A549 (cell line): ENCODE measurements at regions not wholly inside any gene's neighbourhood (a gene's known extent, or its start where the extent isn't known, plus 50 kb on each side); places are given as distances from the start of the nearest gene placed in this dataset.
"Not testable (repeated sequence)": the region's sequence is repeated elsewhere in the genome, so short reads cannot be mapped to it uniquely, and the experiment has no call there.

Source experiments
- ATAC-seq, 2 experiments: fragments of 200-7000 bp in 1 of 2; fragments of >200 bp in 1 of 2; cut with Nextera tagmentation in 1 of 2; cut with Tn5 transposase in 1 of 2; 3 replicates each; pipeline versions ENCODE4 v1.8.0 to v1.9.1; 2018 to 2020; ENCODE audit warnings: mild to moderate bottlenecking in 1 of 2, moderate library complexity in 1 of 2
- CTCF ChIA-PET: fragments of 300-600 bp; sonication (Branson Sonifier 250); formaldehyde crosslinking; extraction: SDS; loops from one replicate; lab custom pipeline; 2021; ENCODE audit warnings: antibody characterized with exemption, inconsistent platforms; lab: Yijun Ruan, JAX
- POLR2A ChIA-PET: fragments of 350-600 bp; formaldehyde crosslinking; extraction: SDS; loops from one replicate; lab custom pipeline; 2021; ENCODE audit warnings: antibody characterized with exemption, inconsistent platforms; lab: Yijun Ruan, JAX
- DNase-seq, 2 experiments: peaks; one replicate each; pipeline versions ENCODE4 v3.0.0 to v3.0.0-alpha.2; 2011 to 2016; ENCODE audit warnings: low read depth in 1 of 2, low spot score in 1 of 2
- FAIRE-seq: peaks from 2 replicates; lab custom pipeline; 2011; peaks lifted over from hg19 to GRCh38; lab: Jason Lieb, UNC
- H3K27ac ChIP-seq, 2 experiments: fragments of >200 bp; sonication (Bioruptor Twin); formaldehyde crosslinking; 3 replicates each; pipeline ENCODE4 v1.5.1; 2016 to 2017
- H3K4me1 ChIP-seq: fragments of >200 bp; sonication (Bioruptor Twin); formaldehyde crosslinking; 3 replicates; pipeline ENCODE4 v1.6.1; 2016
- H3K4me2 ChIP-seq: fragments of >200 bp; sonication (Bioruptor Twin); formaldehyde crosslinking; 3 replicates; pipeline ENCODE4 v1.6.1; 2016
- H3K4me3 ChIP-seq: fragments of >200 bp; sonication (Bioruptor Twin); formaldehyde crosslinking; 3 replicates; pipeline ENCODE4 v1.5.1; 2016
- H3K9me3 ChIP-seq: fragments of >200 bp; sonication (Bioruptor Twin); formaldehyde crosslinking; 3 replicates; pipeline ENCODE4 v1.6.1; 2016
- CBX2 ChIP-seq: fragments of 200-600 bp; sonication (generic); IDR thresholded peaks from 2 replicates; pipeline ENCODE4 v1.6.1; 2016; ENCODE audit warnings: low read depth, mild to moderate bottlenecking, borderline replicate concordance
- CEBPB ChIP-seq, 2 experiments: fragments of >200 bp in 1 of 2; sonication (Bioruptor Twin) in 1 of 2; formaldehyde crosslinking in 1 of 2; IDR thresholded peaks; 2 replicates each; pipeline ENCODE4 v1.6.1; 2012 to 2016
- EHF ChIP-seq: fragments of 250-450 bp; sonication (Bioruptor Pico); IDR thresholded peaks from 2 replicates; pipeline ENCODE4 v1.5.0; 2020; ENCODE audit warnings: mild to moderate bottlenecking
- FOSB ChIP-seq: fragments of 250-450 bp; sonication (Bioruptor Pico); IDR thresholded peaks from 2 replicates; pipeline ENCODE4 v1.5.0; 2020; ENCODE audit warnings: mild to moderate bottlenecking, moderate library complexity
- FOXS1 ChIP-seq: fragments of 250-450 bp; sonication (Bioruptor Pico); IDR thresholded peaks from 2 replicates; pipeline ENCODE4 v1.5.0; 2020; ENCODE audit warnings: mild to moderate bottlenecking, moderate library complexity
- GATA3 ChIP-seq: IDR thresholded peaks from 2 replicates; pipeline ENCODE4 v1.6.1; 2012; ENCODE audit warnings: borderline replicate concordance
- HDAC2 ChIP-seq: fragments of 200-600 bp; sonication (generic); IDR thresholded peaks from 2 replicates; pipeline ENCODE4 v1.6.1; 2016
- HEYL ChIP-seq: fragments of 250-450 bp; sonication (Bioruptor Pico); IDR thresholded peaks from 2 replicates; pipeline ENCODE4 v1.8.0; 2021; ENCODE audit warnings: mild to moderate bottlenecking, moderate library complexity
- HOXB13 ChIP-seq: fragments of 250-450 bp; sonication (Bioruptor Pico); IDR thresholded peaks from 2 replicates; pipeline ENCODE4 v1.5.0; 2020; ENCODE audit warnings: low read depth, mild to moderate bottlenecking, moderate library complexity
- HOXB5 ChIP-seq: fragments of 250-450 bp; sonication (Bioruptor Pico); IDR thresholded peaks from 2 replicates; pipeline ENCODE4 v1.5.0; 2020; ENCODE audit warnings: mild to moderate bottlenecking, moderate library complexity
- JUN ChIP-seq, 2 experiments: fragments of >200 bp; sonication (Bioruptor Twin); formaldehyde crosslinking; IDR thresholded peaks; 2 replicates in 1 of 2; 3 replicates in 1 of 2; pipeline ENCODE4 v1.6.1; 2016 to 2017
- KDM1A ChIP-seq: fragments of 200-600 bp; sonication (generic); IDR thresholded peaks from 2 replicates; pipeline ENCODE4 v1.6.1; 2016; ENCODE audit warnings: low read depth, mild to moderate bottlenecking
- MAZ ChIP-seq: fragments of 150-350 bp; IDR thresholded peaks from 2 replicates; pipeline ENCODE4 v1.6.1; 2014; ENCODE audit warnings: antibody characterized with exemption, low read depth, low read length, borderline replicate concordance
- NR3C1 ChIP-seq: fragments of >200 bp; sonication (Bioruptor Twin); formaldehyde crosslinking; IDR thresholded peaks from 3 replicates; pipeline ENCODE4 v1.6.1; 2017
- RAD21 ChIP-seq, 2 experiments: fragments of >200 bp in 1 of 2; sonication (Bioruptor Twin) in 1 of 2; formaldehyde crosslinking in 1 of 2; IDR thresholded peaks in 1 of 2; conservative IDR thresholded peaks in 1 of 2; 2 replicates in 1 of 2; 3 replicates in 1 of 2; pipeline ENCODE4 v1.6.1; 2012 to 2018; ENCODE audit warnings: inconsistent platforms in 1 of 2
- RARB ChIP-seq: fragments of 250-450 bp; sonication (Bioruptor Pico); IDR thresholded peaks from 2 replicates; pipeline ENCODE4 v1.8.0; 2021; ENCODE audit warnings: mild to moderate bottlenecking, moderate library complexity
- RCOR1 ChIP-seq: fragments of 150-350 bp; IDR thresholded peaks from 2 replicates; pipeline ENCODE4 v1.6.1; 2014; ENCODE audit warnings: antibody characterized with exemption, low read length, low read depth
- TFCP2L1 ChIP-seq: fragments of 250-450 bp; sonication (Bioruptor Pico); IDR thresholded peaks from 2 replicates; pipeline ENCODE4 v1.5.0; 2021; ENCODE audit warnings: mild to moderate bottlenecking
- TP53 ChIP-seq: fragments of 250-450 bp; sonication (Bioruptor Pico); IDR thresholded peaks from 2 replicates; pipeline ENCODE4 v1.5.0; 2021; ENCODE audit warnings: mild to moderate bottlenecking, moderate library complexity
- ZNF302 ChIP-seq: fragments of 250-450 bp; sonication (Bioruptor Pico); IDR thresholded peaks from 2 replicates; pipeline ENCODE4 v1.9.0; 2021; ENCODE audit warnings: inconsistent platforms, mild to moderate bottlenecking, moderate library complexity
- ZSCAN20 ChIP-seq: fragments of 250-450 bp; sonication (Bioruptor Pico); IDR thresholded peaks from 2 replicates; pipeline ENCODE4 v1.8.0; 2022; ENCODE audit warnings: mild to moderate bottlenecking, moderate library complexity
- WGBS: methylation state at CpG from one replicate; pipeline ENCODE4 v1.1.6; 2017; ENCODE audit errors: missing lambda C conversion rate; 5-methylcytosine and 5-hydroxymethylcytosine counted together
- TF ChIP-seq, protein P1 (sequence below): fragments of >200 bp; sonication (Bioruptor Twin); formaldehyde crosslinking; IDR thresholded peaks from 3 replicates; pipeline ENCODE4 v1.5.1; 2016
- TF ChIP-seq, protein P2 (sequence below): fragments of 250-450 bp; sonication (Bioruptor Pico); IDR thresholded peaks from 2 replicates; pipeline ENCODE4 v1.5.0; 2020; ENCODE audit warnings: low read depth, mild to moderate bottlenecking, moderate library complexity
- TF ChIP-seq, protein P3 (sequence below): fragments of 150-350 bp; IDR thresholded peaks from 2 replicates; pipeline ENCODE4 v1.6.1; 2014; ENCODE audit warnings: low read depth, mild to moderate bottlenecking, low read length
- TF ChIP-seq, protein P4 (sequence below): fragments of >200 bp; sonication (Bioruptor Twin); formaldehyde crosslinking; IDR thresholded peaks from 2 replicates; pipeline ENCODE4 v1.6.1; 2016

DNA sequence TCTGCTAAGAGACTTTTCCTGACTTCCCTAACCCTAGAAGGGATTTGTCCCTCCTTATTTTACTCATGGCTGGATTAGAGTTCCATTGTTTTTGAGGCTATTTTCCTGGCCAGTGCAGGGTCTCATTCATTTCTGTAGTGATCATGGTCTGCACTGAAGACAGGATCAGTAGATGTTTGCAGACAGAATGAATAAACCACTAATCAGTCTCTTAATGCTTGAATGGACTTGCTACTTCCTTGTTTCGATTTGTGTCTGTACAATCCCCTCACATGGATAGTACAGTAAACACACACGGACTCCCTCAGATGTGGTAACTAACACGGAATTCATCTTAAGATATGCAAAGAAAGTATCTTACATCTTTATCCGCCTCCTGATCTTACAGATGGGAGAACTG lies 102.6 kb upstream of the PRB2 start:
- FAIRE-seq = no peak
- ChIA-PET CTCF (interaction anchor here (2.9 kb wide), 1 partner anchor 11 kb away, joined by 29 read pairs; no protein-coding TSS in a partner anchor), POLR2A (no interaction called here)
- Histone ChIP-seq H3K4me3 (no peak overlapping the region), H3K4me2 (no peak overlapping the region), H3K9me3 (0 out of 3 replicates have a peak, but pooled peaks cover 10% of the 10 kb centered on the region), H3K27ac (no peak overlapping the region), H3K4me1 (no peaks in the 10 kb centered on the region)
- TF ChIP-seq HEYL (CRISPR knock-in tag) (no peak), FOXS1 (CRISPR knock-in tag) (no peak)
- ATAC-seq = no peak
- DNase-seq = no peak
- 13% methylated on average over 4 of the region's 4 CpGs for WGBS

DNA sequence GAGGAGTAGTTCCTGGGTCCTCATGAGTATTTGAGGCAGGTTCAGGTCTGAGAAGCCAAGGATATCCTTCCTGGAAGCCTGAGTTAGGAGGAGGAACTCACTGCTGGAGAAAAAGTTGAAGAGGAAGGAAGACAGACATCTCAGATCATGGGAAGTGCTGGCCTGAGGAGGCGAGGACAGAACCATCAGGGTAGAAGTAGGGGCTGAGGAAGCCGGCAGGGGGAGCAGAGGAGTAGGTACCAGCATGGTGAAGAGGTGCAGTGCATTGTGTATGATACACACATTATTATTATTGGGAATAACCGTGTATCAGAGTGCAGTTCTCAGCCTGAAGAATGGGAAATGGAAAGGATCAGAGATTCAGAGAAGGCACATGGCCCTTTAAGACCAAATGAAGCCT lies 103.2 kb upstream of the PRB2 start:
- FAIRE-seq, H3K4me3 ChIP-seq, H3K4me1 ChIP-seq, H3K27ac ChIP-seq, H3K4me2 ChIP-seq, POLR2A ChIA-PET: not testable (repeated sequence)
- H3K9me3 ChIP-seq = 0 out of 3 replicates have a peak, but pooled peaks cover 10% of the 10 kb centered on the region
- peak in 1 of 2 experiments; percentile 84; a peak in 3 of 6 replicates for ATAC-seq
- CTCF ChIA-PET = interaction anchor here (1.1 to 1.7 kb wide), 2 partner anchors 10 to 11 kb away, joined by 4 to 5 read pairs; no protein-coding TSS in a partner anchor
- TF ChIP-seq, protein P1, sequence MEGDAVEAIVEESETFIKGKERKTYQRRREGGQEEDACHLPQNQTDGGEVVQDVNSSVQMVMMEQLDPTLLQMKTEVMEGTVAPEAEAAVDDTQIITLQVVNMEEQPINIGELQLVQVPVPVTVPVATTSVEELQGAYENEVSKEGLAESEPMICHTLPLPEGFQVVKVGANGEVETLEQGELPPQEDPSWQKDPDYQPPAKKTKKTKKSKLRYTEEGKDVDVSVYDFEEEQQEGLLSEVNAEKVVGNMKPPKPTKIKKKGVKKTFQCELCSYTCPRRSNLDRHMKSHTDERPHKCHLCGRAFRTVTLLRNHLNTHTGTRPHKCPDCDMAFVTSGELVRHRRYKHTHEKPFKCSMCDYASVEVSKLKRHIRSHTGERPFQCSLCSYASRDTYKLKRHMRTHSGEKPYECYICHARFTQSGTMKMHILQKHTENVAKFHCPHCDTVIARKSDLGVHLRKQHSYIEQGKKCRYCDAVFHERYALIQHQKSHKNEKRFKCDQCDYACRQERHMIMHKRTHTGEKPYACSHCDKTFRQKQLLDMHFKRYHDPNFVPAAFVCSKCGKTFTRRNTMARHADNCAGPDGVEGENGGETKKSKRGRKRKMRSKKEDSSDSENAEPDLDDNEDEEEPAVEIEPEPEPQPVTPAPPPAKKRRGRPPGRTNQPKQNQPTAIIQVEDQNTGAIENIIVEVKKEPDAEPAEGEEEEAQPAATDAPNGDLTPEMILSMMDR = 0 out of 3 replicates have a peak, but pooled peaks have one; percentile 9
- WGBS = 2% methylated on average over 3 of the region's 3 CpGs
- peak; percentile 18 to 35 for DNase-seq

DNA sequence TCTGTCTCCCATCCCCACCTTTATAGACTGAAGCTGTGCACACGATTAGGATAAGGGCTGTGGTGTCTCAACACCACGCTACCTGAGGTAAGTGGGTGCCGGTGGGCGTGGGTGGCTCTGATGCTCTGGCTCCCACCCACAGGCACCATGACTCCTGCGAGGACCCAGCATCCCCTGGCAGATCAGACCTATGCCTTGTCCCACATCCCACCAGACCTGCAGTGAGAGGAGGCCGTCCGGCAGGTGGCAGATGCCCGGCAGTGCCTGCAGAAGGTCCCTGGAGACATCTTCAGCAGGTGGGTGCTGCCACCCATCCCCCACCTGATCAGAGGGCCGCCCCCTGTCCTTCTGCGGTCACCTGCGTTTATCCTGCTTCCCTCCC lies 104.4 kb upstream of the PRB2 start:
- no peak overlapping the region for H3K4me3 ChIP-seq
- ChIA-PET CTCF (interaction anchor here (0.5 to 1.7 kb wide), 3 partner anchors 9 to 502 kb away, joined by 3 to 5 read pairs (median 4); no protein-coding TSS in a partner anchor), POLR2A (no interaction called here)
- DNase-seq (no peak), FAIRE-seq (no peak), ATAC-seq (peak in 1 of 2 experiments; percentile 26; a peak in 1 of 6 replicates)
- H3K27ac ChIP-seq = no peak overlapping the region
- 26% methylated on average over 11 of the region's 11 CpGs for WGBS
- 0 out of 3 replicates have a peak, but pooled peaks cover 10% of the 10 kb centered on the region for H3K9me3 ChIP-seq
- no peaks in the 10 kb centered on the region for H3K4me1 ChIP-seq
- TF ChIP-seq RCOR1 (no peak), FOXS1 (CRISPR knock-in tag) (no peak), HDAC2 (no peak), NR3C1 (no peak), TFCP2L1 (CRISPR knock-in tag) (no peak)
- no peak overlapping the region for H3K4me2 ChIP-seq

DNA sequence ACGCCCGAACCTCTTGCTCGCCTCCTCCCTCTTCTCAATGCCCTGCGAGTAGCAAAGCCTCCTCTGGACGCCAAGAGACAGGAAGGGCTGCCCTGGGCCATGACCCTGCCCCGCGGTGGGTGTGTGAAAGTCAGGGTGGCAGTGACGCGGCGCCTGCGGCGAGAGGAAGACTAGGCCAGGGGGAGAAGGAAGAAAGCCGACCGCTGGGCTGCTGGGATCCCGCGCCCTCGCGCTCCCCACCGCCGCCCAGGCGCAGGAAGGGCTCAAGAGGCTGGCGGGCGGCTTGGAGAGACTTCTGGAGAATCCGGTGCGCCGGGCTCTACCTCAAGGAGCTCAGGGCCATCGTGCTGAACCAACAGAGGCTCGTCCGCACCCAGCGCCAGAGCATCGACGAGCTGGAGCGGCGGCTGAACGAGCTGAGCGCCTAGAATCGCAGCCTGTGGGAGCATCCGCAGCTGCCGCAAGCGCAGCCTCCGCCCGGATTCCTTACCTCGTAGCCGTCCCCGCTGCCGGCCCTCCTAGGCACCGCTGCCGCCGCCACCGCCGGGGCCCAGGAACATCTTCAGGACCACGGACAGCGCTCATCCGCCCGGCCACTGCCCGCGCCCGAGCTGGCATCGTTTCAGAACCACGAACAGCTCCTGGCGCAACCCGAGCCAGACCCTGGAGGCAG lies 105.0 kb upstream of the PRB2 start:
- FAIRE-seq = no peak
- Histone ChIP-seq H3K4me1 (no peaks in the 10 kb centered on the region), H3K4me3 (no peak overlapping the region), H3K27ac (no peak overlapping the region), H3K9me3 (0 out of 3 replicates have a peak, but pooled peaks cover 10% of the 10 kb centered on the region), H3K4me2 (peak overlapping the region; percentile 37; the same call in 2 of the 3 replicates)
- ATAC-seq = peak; percentile 77 to 89
- peak; percentile 49 to 52 for DNase-seq
- POLR2A ChIA-PET = no interaction called here
- WGBS = 19% methylated on average over 42 of the region's 62 CpGs
- CTCF ChIA-PET = interaction anchor here (0.6 to 1.7 kb wide), 3 partner anchors 9 to 19 kb away, joined by 3 to 5 read pairs (median 3); no protein-coding TSS in a partner anchor
- TF ChIP-seq HDAC2 (no peak), KDM1A (no peak), HOXB13 (peak; percentile 92), MAZ (no peak), EHF (CRISPR knock-in tag) (peak; percentile 87; the same call in 1 of the 2 replicates), CBX2 (no peak), TP53 (no peak), ZSCAN20 (peak; percentile 86), CEBPB (IDR thresholded peaks at IDR 0.05) (no peak), FOXS1 (CRISPR knock-in tag) (peak; percentile 93), GATA3 (no peak), TFCP2L1 (CRISPR knock-in tag) (peak; percentile 60; the same call in 1 of the 2 replicates), JUN (IDR thresholded peaks at IDR 0.05) (no peak), ZNF302 (CRISPR knock-in tag) (peak; percentile 76; the same call in 1 of the 2 replicates), RARB (CRISPR knock-in tag) (no peak), HEYL (CRISPR knock-in tag) (no peak), FOSB (CRISPR knock-in tag) (no peak), RAD21 (conservative IDR thresholded peaks at IDR 0.05 in 1 of 2, IDR thresholded peaks at IDR 0.05 in 1 of 2) (no peak), HOXB5 (peak; percentile 94)
- TF ChIP-seq, protein P2, sequence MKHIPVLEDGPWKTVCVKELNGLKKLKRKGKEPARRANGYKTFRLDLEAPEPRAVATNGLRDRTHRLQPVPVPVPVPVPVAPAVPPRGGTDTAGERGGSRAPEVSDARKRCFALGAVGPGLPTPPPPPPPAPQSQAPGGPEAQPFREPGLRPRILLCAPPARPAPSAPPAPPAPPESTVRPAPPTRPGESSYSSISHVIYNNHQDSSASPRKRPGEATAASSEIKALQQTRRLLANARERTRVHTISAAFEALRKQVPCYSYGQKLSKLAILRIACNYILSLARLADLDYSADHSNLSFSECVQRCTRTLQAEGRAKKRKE = no peak
- TF ChIP-seq, protein P3, sequence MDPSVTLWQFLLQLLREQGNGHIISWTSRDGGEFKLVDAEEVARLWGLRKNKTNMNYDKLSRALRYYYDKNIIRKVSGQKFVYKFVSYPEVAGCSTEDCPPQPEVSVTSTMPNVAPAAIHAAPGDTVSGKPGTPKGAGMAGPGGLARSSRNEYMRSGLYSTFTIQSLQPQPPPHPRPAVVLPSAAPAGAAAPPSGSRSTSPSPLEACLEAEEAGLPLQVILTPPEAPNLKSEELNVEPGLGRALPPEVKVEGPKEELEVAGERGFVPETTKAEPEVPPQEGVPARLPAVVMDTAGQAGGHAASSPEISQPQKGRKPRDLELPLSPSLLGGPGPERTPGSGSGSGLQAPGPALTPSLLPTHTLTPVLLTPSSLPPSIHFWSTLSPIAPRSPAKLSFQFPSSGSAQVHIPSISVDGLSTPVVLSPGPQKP = no peak
- TF ChIP-seq, protein P4, sequence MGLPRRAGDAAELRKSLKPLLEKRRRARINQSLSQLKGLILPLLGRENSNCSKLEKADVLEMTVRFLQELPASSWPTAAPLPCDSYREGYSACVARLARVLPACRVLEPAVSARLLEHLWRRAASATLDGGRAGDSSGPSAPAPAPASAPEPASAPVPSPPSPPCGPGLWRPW = no peak
